Endothelial cell of umbilical vein (primary cell): ENCODE measurements at regions not wholly inside any gene's neighbourhood (a gene's known extent, or its start where the extent isn't known, plus 50 kb on each side); places are given as distances from the start of the nearest gene placed in this dataset.

ENCODE experiments used
- BruUV-seq: library from RNA; stranded (reverse); fragments of 400-500 nt; replicated peaks from 2 replicates; lab custom pipeline; 2021; lab: Mats Ljungman, UMichigan
- CTCF ChIA-PET: fragments of 300-600, 350-600 bp; sonication (Branson Sonifier 250); formaldehyde crosslinking; loops from one replicate; lab custom pipeline; 2021; ENCODE audit warnings: antibody characterized with exemption, inconsistent platforms; lab: Charles Lee
- POLR2A ChIA-PET: fragments of 300-600, 350-600 bp; sonication (Branson Sonifier 250); formaldehyde crosslinking; loops from one replicate; lab custom pipeline; 2021; ENCODE audit warnings: antibody characterized with exemption, inconsistent platforms; lab: Charles Lee
- DNase-seq: peaks from one replicate; pipeline ENCODE4 v3.0.0-alpha.2; 2011; ENCODE audit warnings: low read depth, low spot score
- FAIRE-seq: peaks from 2 replicates; lab custom pipeline; 2011; peaks lifted over from hg19 to GRCh38; lab: Jason Lieb, UNC
- H2AFZ ChIP-seq: 2 replicates; pipeline ENCODE4 v1.6.0; 2012; ENCODE audit warnings: low read depth, low read length, control low read depth, inconsistent platforms
- H3K27ac ChIP-seq: 2 replicates; pipeline ENCODE4 v1.5.1; 2011; ENCODE audit warnings: low read depth, mild to moderate bottlenecking, control low read depth, low read length, moderate library complexity; ENCODE audit not compliant: insufficient read depth
- H3K27me3 ChIP-seq, 2 experiments: 2 replicates each; pipeline versions ENCODE4 v1.6.0 to v1.6.1; 2011; ENCODE audit warnings: low read length in 2 of 2, mixed read lengths in 1 of 2; ENCODE audit not compliant: control insufficient read depth in 2 of 2, insufficient read depth in 2 of 2
- H3K36me3 ChIP-seq, 2 experiments: 2 replicates in 1 of 2; 3 replicates in 1 of 2; pipeline ENCODE4 v1.5.1; 2011; ENCODE audit warnings: low read length in 2 of 2, mild to moderate bottlenecking in 1 of 2, moderate library complexity in 1 of 2; ENCODE audit not compliant: control insufficient read depth in 2 of 2, insufficient read depth in 2 of 2; ENCODE audit errors: extremely low read depth in 1 of 2
- H3K4me1 ChIP-seq: 3 replicates; pipeline ENCODE4 v1.5.1; 2011; ENCODE audit warnings: mild to moderate bottlenecking, low read length; ENCODE audit not compliant: control insufficient read depth, insufficient read depth; ENCODE audit errors: extremely low read depth
- H3K4me2 ChIP-seq: 2 replicates; pipeline ENCODE4 v1.6.1; 2011; ENCODE audit warnings: low read length, control low read depth, mixed read lengths; ENCODE audit not compliant: insufficient read depth
- H3K4me3 ChIP-seq, 3 experiments: fragments of 200-600 bp in 1 of 3; sonication (generic), shearing (Covaris generic) in 1 of 3; replicated peaks in 1 of 3; 2 replicates each; pipeline ENCODE4 v1.5.1; 2011 to 2016; ENCODE audit warnings: control low read depth in 3 of 3, low read length in 3 of 3, mild to moderate bottlenecking in 2 of 3, inconsistent platforms in 1 of 3, low read depth in 1 of 3, moderate library complexity in 1 of 3; ENCODE audit not compliant: insufficient read depth in 1 of 3
- H3K79me2 ChIP-seq: 2 replicates; pipeline ENCODE4 v1.6.0; 2012; ENCODE audit warnings: low read length, inconsistent platforms; ENCODE audit not compliant: control insufficient read depth, insufficient read depth
- H3K9ac ChIP-seq: replicated peaks from 2 replicates; pipeline ENCODE3; 2011; ENCODE audit warnings: low read length, control low read depth; ENCODE audit not compliant: insufficient read depth; ENCODE audit errors: extremely low read depth
- H3K9me1 ChIP-seq: replicated peaks from 3 replicates; pipeline ENCODE4 v1.6.0; 2011; ENCODE audit warnings: mild to moderate bottlenecking, low read length; ENCODE audit not compliant: control insufficient read depth, insufficient read depth; ENCODE audit errors: extremely low read depth
- H3K9me3 ChIP-seq: replicated peaks from 2 replicates; pipeline ENCODE4 v1.5.1; 2012; ENCODE audit warnings: low read length, inconsistent platforms; ENCODE audit not compliant: control insufficient read depth, insufficient read depth
- H4K20me1 ChIP-seq: replicated peaks from 2 replicates; pipeline ENCODE3; 2011; ENCODE audit warnings: mild to moderate bottlenecking, low read length; ENCODE audit not compliant: control insufficient read depth, insufficient read depth; ENCODE audit errors: extremely low read depth
- EZH2 ChIP-seq: IDR thresholded peaks from 2 replicates; pipeline ENCODE4 v1.6.1; 2012; ENCODE audit warnings: borderline replicate concordance, low read depth, mild to moderate bottlenecking, moderate library complexity, low read length, inconsistent platforms; ENCODE audit not compliant: severe bottlenecking
- FOS ChIP-seq: IDR thresholded peaks from 2 replicates; pipeline ENCODE4 v1.6.1; 2011; ENCODE audit warnings: mild to moderate bottlenecking, low read length, moderate library complexity, borderline replicate concordance; ENCODE audit not compliant: insufficient read depth
- GATA2 ChIP-seq: IDR thresholded peaks from 2 replicates; pipeline ENCODE4 v1.7.0; 2011; ENCODE audit warnings: low read depth, mild to moderate bottlenecking, moderate library complexity, mixed read lengths, low read length; ENCODE audit not compliant: insufficient read length, insufficient read depth
- JUN ChIP-seq: IDR thresholded peaks from 2 replicates; pipeline ENCODE4 v1.6.1; 2011; ENCODE audit warnings: borderline replicate concordance, low read depth; ENCODE audit not compliant: insufficient read length, insufficient read depth
- MYC ChIP-seq: IDR thresholded peaks from one replicate; pipeline ENCODE4 v1.6.1; 2011; ENCODE audit warnings: mild to moderate bottlenecking, low read depth, low read length
- POLR2A ChIP-seq: IDR thresholded peaks from 2 replicates; pipeline ENCODE4 v1.6.1; 2012; ENCODE audit warnings: low read depth, mild to moderate bottlenecking, control low read depth, low read length
- POLR2AphosphoS5 ChIP-seq: IDR thresholded peaks from 2 replicates; pipeline ENCODE4 v1.6.1; 2012; ENCODE audit warnings: low read depth, mild to moderate bottlenecking, control low read depth, low read length, moderate library complexity; ENCODE audit not compliant: insufficient read depth
- dilution Hi-C: fragments of 300-500 bp; cut with MboI; formaldehyde crosslinking; loops from one replicate; pipeline ENCODE4 v1.15.0; 2019; ENCODE audit warnings: low sequenced_read_pairs; ENCODE audit not compliant: extremely low pct_ligation_motif_present
- intact Hi-C: fragments of 100-400 bp; cut with micrococcal nuclease; formaldehyde crosslinking; loops from one replicate; pipeline ENCODE4 v1.10.0; 2022
- TF ChIP-seq, protein P1 (sequence below), 2 donors: IDR thresholded peaks; 1 replicate in 1 of 2; 2 replicates in 1 of 2; pipeline ENCODE4 v1.5.1; 2011; ENCODE audit warnings: low read length in 2 of 2, mild to moderate bottlenecking in 2 of 2, moderate library complexity in 2 of 2, control low read depth in 1 of 2, inconsistent platforms in 1 of 2, low read depth in 1 of 2; ENCODE audit not compliant: insufficient read depth in 1 of 2; ENCODE audit errors: extremely low read depth in 1 of 2
- TF ChIP-seq, protein P2 (sequence below): IDR thresholded peaks from 2 replicates; pipeline ENCODE4 v1.6.1; 2011; ENCODE audit not compliant: insufficient read depth, insufficient read length

DNA sequence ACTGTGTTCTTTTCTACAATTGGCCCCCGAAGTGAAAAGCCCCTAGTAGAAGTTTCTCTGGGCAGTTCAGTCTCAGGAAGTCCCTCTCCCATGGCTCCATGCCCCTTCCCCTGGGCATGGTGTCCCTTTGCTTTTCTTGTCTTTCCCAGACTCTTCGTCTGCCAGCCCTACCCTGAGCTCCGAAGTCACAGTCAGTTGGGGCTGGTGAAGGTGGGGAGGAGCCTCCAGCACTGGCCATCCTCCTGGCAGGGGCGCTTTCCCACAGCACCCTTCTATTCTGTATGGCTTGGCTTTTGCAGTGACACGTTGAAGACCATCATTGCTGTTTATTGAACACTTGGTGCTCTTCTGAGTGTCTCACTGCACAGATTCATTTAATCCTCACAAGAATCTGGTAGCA, 195.1 kb upstream of the CADM1 start:
- no peak overlapping the region for H3K27ac ChIP-seq

More for the DNA sequence above, 195.1 kb upstream of the CADM1 start:
- Histone ChIP-seq H3K9me1 (no peaks in the 10 kb centered on the region), H3K4me2 (no peak overlapping the region), H3K4me3 (no peak overlapping the region), H3K36me3 (no peaks in the 10 kb centered on the region), H3K9me3 (peaks cover 7% of the 10 kb centered on the region), H3K27me3 (no peaks in the 10 kb centered on the region), H3K9ac (no peak overlapping the region), H4K20me1 (no peaks in the 10 kb centered on the region), H3K79me2 (no peaks in the 10 kb centered on the region), H2AFZ (no peak overlapping the region), H3K4me1 (no peaks in the 10 kb centered on the region)
- dilution Hi-C loops = no loop called here
- TF ChIP-seq MYC (no peak), EZH2 (no peak), FOS (no peak), GATA2 (no peak), POLR2A (no peak), POLR2AphosphoS5 (no peak), JUN (no peak)
- TF ChIP-seq, protein P1, sequence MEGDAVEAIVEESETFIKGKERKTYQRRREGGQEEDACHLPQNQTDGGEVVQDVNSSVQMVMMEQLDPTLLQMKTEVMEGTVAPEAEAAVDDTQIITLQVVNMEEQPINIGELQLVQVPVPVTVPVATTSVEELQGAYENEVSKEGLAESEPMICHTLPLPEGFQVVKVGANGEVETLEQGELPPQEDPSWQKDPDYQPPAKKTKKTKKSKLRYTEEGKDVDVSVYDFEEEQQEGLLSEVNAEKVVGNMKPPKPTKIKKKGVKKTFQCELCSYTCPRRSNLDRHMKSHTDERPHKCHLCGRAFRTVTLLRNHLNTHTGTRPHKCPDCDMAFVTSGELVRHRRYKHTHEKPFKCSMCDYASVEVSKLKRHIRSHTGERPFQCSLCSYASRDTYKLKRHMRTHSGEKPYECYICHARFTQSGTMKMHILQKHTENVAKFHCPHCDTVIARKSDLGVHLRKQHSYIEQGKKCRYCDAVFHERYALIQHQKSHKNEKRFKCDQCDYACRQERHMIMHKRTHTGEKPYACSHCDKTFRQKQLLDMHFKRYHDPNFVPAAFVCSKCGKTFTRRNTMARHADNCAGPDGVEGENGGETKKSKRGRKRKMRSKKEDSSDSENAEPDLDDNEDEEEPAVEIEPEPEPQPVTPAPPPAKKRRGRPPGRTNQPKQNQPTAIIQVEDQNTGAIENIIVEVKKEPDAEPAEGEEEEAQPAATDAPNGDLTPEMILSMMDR (IDR thresholded peaks at IDR 0.05; ENCODE audit: extremely low read depth in 1 of 2, insufficient read depth in 1 of 2, low read depth in 1 of 2, low read length in 2 of 2) = no peak
- TF ChIP-seq, protein P2, sequence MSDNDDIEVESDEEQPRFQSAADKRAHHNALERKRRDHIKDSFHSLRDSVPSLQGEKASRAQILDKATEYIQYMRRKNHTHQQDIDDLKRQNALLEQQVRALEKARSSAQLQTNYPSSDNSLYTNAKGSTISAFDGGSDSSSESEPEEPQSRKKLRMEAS = no peak
- no peak for DNase-seq
- no peak for FAIRE-seq
- no TSS peak for BruUV-seq
- CTCF ChIA-PET = no interaction called here
- intact Hi-C loops = no loop called here
- POLR2A ChIA-PET = no interaction called here
